ENCODE measurements at regions not wholly inside any gene's neighbourhood (a gene's known extent, or its start where the extent isn't known, plus 50 kb on each side); places are given as distances from the start of the nearest gene placed in this dataset.

- H3K4me3 ChIP-seq (replicated peaks in 1 of 4; ENCODE audit: control extremely low read depth in 1 of 4, insufficient read depth in 1 of 4, low read depth in 3 of 4, low read length in 4 of 4) = no peak overlapping the region
- H3K27me3 ChIP-seq (ENCODE audit: control insufficient read depth, insufficient read depth, low read length) = peaks cover 4% of the 10 kb centered on the region
- TF ChIP-seq EZH2 (IDR thresholded peaks at IDR 0.05; ENCODE audit: low read length, missing control alignments) = no peak
- no peak for TF ChIP-seq CTCF (conservative IDR thresholded peaks at IDR 0.05 in 1 of 2, IDR thresholded peaks at IDR 0.05 in 1 of 2; ENCODE audit: low read depth in 1 of 2, low read length in 2 of 2)
- H3K27ac ChIP-seq (ENCODE audit: insufficient read depth, low read length) = no peak overlapping the region
- H3K4me2 ChIP-seq (ENCODE audit: extremely low read depth, insufficient read depth, low read length) = no peak overlapping the region
- no peaks in the 10 kb centered on the region for H3K9me3 ChIP-seq (ENCODE audit: control insufficient read depth, insufficient read depth, low read depth, low read length)
- H3K4me1 ChIP-seq (ENCODE audit: control insufficient read depth, extremely low read depth, insufficient read depth, low read length) = no peaks in the 10 kb centered on the region
- no peak overlapping the region for H3K9ac ChIP-seq (ENCODE audit: insufficient read depth, low read length)
- H3K36me3 ChIP-seq (ENCODE audit: control insufficient read depth, insufficient read depth, low read length) = no peaks in the 10 kb centered on the region
- H3K79me2 ChIP-seq (ENCODE audit: control insufficient read depth, insufficient read depth, low read length) = no peaks in the 10 kb centered on the region
- H2AFZ ChIP-seq (ENCODE audit: low read length) = no peak overlapping the region
- no peaks in the 10 kb centered on the region for H4K20me1 ChIP-seq (ENCODE audit: control insufficient read depth, extremely low read depth, insufficient read depth, low read length)
- DNase-seq (ENCODE audit: low read depth in 2 of 2) = no peak
Observed at GRCh38 chr13:32964987-32965386, 51.2 kb upstream of the KL start.
